Lower leg skin (tissue), 3 donors: ENCODE measurements at regions not wholly inside any gene's neighbourhood (a gene's known extent, or its start where the extent isn't known, plus 50 kb on each side); places are given as distances from the start of the nearest gene placed in this dataset.

Source experiments
- CTCF ChIP-seq, 3 donors: fragments of 450-650 bp; IDR thresholded peaks; one replicate each; pipeline ENCODE4 v1.5.1; 2016; ENCODE audit warnings: antibody characterized with exemption in 3 of 3, mild to moderate bottlenecking in 3 of 3, moderate library complexity in 2 of 3
- POLR2A ChIP-seq, 2 donors: fragments of 450-650 bp; IDR thresholded peaks; one replicate each; pipeline ENCODE4 v1.6.1; 2016 to 2017; ENCODE audit warnings: antibody characterized with exemption in 2 of 2, mild to moderate bottlenecking in 1 of 2, moderate library complexity in 1 of 2

- TF ChIP-seq CTCF (IDR thresholded peaks at IDR 0.05) (no peak), POLR2A (IDR thresholded peaks at IDR 0.05) (no peak)
Observed at GRCh38 chrX:25853002-25853479, 285.1 kb upstream of the MAGEB18 start.
